ENCODE measurements at regions not wholly inside any gene's neighbourhood (a gene's known extent, or its start where the extent isn't known, plus 50 kb on each side); places are given as distances from the start of the nearest gene placed in this dataset.

GRCh38 chr13:110010404-110011138 lies 224.2 kb upstream of the IRS2 start:
- TF ChIP-seq, protein P1, sequence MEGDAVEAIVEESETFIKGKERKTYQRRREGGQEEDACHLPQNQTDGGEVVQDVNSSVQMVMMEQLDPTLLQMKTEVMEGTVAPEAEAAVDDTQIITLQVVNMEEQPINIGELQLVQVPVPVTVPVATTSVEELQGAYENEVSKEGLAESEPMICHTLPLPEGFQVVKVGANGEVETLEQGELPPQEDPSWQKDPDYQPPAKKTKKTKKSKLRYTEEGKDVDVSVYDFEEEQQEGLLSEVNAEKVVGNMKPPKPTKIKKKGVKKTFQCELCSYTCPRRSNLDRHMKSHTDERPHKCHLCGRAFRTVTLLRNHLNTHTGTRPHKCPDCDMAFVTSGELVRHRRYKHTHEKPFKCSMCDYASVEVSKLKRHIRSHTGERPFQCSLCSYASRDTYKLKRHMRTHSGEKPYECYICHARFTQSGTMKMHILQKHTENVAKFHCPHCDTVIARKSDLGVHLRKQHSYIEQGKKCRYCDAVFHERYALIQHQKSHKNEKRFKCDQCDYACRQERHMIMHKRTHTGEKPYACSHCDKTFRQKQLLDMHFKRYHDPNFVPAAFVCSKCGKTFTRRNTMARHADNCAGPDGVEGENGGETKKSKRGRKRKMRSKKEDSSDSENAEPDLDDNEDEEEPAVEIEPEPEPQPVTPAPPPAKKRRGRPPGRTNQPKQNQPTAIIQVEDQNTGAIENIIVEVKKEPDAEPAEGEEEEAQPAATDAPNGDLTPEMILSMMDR (IDR thresholded peaks at IDR 0.05), result no peak
- TF ChIP-seq POLR2A (IDR thresholded peaks at IDR 0.05) (no peak), POLR2AphosphoS5 (IDR thresholded peaks at IDR 0.05; ENCODE audit: insufficient read depth in 1 of 2, low read depth in 1 of 2) (no peak)

All from vagina (tissue), 2 donors.